ENCODE measurements at regions not wholly inside any gene's neighbourhood (a gene's known extent, or its start where the extent isn't known, plus 50 kb on each side); places are given as distances from the start of the nearest gene placed in this dataset.

GRCh38 chr1:209154912-209155311 lies 428.6 kb upstream of the CAMK1G start:
- H3K27ac ChIP-seq (ENCODE audit: low read depth) = peak overlapping the region; percentile 58

More at GRCh38 chr1:209154912-209155311, 428.6 kb upstream of the CAMK1G start:
- H3K27ac Mint-ChIP-seq = peak overlapping the region; percentile 58
- no peak overlapping the region for H3K4me3 Mint-ChIP-seq
- Histone ChIP-seq H3K27me3 (ENCODE audit: insufficient read depth) (no peaks in the 10 kb centered on the region), H3K4me1 (ENCODE audit: insufficient read depth) (peaks cover 42% of the 10 kb centered on the region), H3F3A (replicated peaks; ENCODE audit: low read depth) (peaks cover 6% of the 10 kb centered on the region; the same call in 1 of the 2 replicates), H2AFZ (no peak overlapping the region), H3K36me3 (ENCODE audit: insufficient read depth) (no peaks in the 10 kb centered on the region), H3K4me3 (no peak overlapping the region), H3K9me2 (ENCODE audit: insufficient read depth) (no peaks in the 10 kb centered on the region; the same call in 1 of the 2 replicates), H3K79me2 (replicated peaks; ENCODE audit: insufficient read depth) (no peaks in the 10 kb centered on the region), H4K20me1 (replicated peaks; ENCODE audit: insufficient read depth) (no peaks in the 10 kb centered on the region), H3K4me2 (peak overlapping the region; percentile 25)
- TF ChIP-seq STAT1 (IDR thresholded peaks at IDR 0.05; ENCODE audit: unreplicated experiment) (no peak), JUNB (IDR thresholded peaks at IDR 0.05; ENCODE audit: unreplicated experiment) (no peak), NANOG (IDR thresholded peaks at IDR 0.05; ENCODE audit: borderline replicate concordance) (no peak), ZNF462 (CRISPR knock-in tag; IDR thresholded peaks at IDR 0.05) (no peak), CREB1 (CRISPR knock-in tag; IDR thresholded peaks at IDR 0.05; ENCODE audit: low read depth) (no peak), EZH2phosphoT487 (IDR thresholded peaks at IDR 0.05; ENCODE audit: unreplicated experiment) (no peak), ETS1 (IDR thresholded peaks at IDR 0.05) (no peak), ZNF331 (CRISPR knock-in tag; IDR thresholded peaks at IDR 0.05; ENCODE audit: low read depth) (no peak), ZNF114 (CRISPR knock-in tag; IDR thresholded peaks at IDR 0.05) (no peak), CTCF (conservative IDR thresholded peaks at IDR 0.05; ENCODE audit: low read depth in 2 of 2) (no peak), EZH2 (IDR thresholded peaks at IDR 0.05; ENCODE audit: low read depth, unreplicated experiment) (no peak), POLR2AphosphoS5 (IDR thresholded peaks at IDR 0.05; ENCODE audit: low read depth) (no peak), REST (IDR thresholded peaks at IDR 0.05; ENCODE audit: unreplicated experiment) (no peak)
- DNase-seq (ENCODE audit: low spot score) (no peak), ATAC-seq (no peak)
- H3K4me1 Mint-ChIP-seq = peaks cover 48% of the 10 kb centered on the region
- no peaks in the 10 kb centered on the region for H3K36me3 Mint-ChIP-seq (ENCODE audit: low read depth)
- no peaks in the 10 kb centered on the region for H3K27me3 Mint-ChIP-seq (ENCODE audit: insufficient read depth, low read depth, poor library complexity)
- H3K9me3 Mint-ChIP-seq = no peaks in the 10 kb centered on the region

All from GM23338 (cell line).